SK-N-MC (cell line): ENCODE measurements at regions not wholly inside any gene's neighbourhood (a gene's known extent, or its start where the extent isn't known, plus 50 kb on each side); places are given as distances from the start of the nearest gene placed in this dataset.

ENCODE experiments used
- DNase-seq: peaks from one replicate; pipeline ENCODE4 v3.0.0-alpha.2; 2011; ENCODE audit warnings: low read depth, low spot score
- H3K27ac ChIP-seq: fragments of 200-600 bp; sonication (generic); 2 replicates; pipeline ENCODE4 v1.5.1; 2016; ENCODE audit warnings: mixed run types
- H3K36me3 ChIP-seq: fragments of 200-600 bp; sonication (generic); 2 replicates; pipeline ENCODE4 v1.6.1; 2017; ENCODE audit warnings: antibody characterized with exemption, low read length, mixed read lengths; ENCODE audit not compliant: insufficient read depth
- H3K4me3 ChIP-seq: fragments of 200-600 bp; sonication (generic); 2 replicates; pipeline ENCODE4 v1.5.1; 2016
- H3K9ac ChIP-seq: fragments of 200-600 bp; sonication (generic); 2 replicates; pipeline ENCODE4 v1.8.0; 2017; ENCODE audit warnings: mixed run types, mixed read lengths; ENCODE audit not compliant: insufficient read length
- H3K9me3 ChIP-seq: fragments of 200-600 bp; sonication (generic); 2 replicates; pipeline ENCODE4 v1.6.1; 2017; ENCODE audit warnings: low read depth, mild to moderate bottlenecking, antibody characterized with exemption, low read length, moderate library complexity, mixed read lengths
- EZH2 ChIP-seq: fragments of 200-600 bp; sonication (generic); IDR thresholded peaks from one replicate; pipeline ENCODE4 v1.6.1; 2017; ENCODE audit warnings: antibody characterized with exemption
- FOXP2 ChIP-seq: optimal IDR thresholded peaks from 2 replicates; pipeline ENCODE3; 2011; ENCODE audit warnings: mild to moderate bottlenecking, moderate library complexity; ENCODE audit not compliant: insufficient read depth; ENCODE audit errors: extremely low read length, control extremely low read depth
- POLR2AphosphoS5 ChIP-seq: IDR thresholded peaks from 2 replicates; pipeline ENCODE4 v1.6.1; 2012; ENCODE audit warnings: mild to moderate bottlenecking, low read depth, low read length, borderline replicate concordance

DNA sequence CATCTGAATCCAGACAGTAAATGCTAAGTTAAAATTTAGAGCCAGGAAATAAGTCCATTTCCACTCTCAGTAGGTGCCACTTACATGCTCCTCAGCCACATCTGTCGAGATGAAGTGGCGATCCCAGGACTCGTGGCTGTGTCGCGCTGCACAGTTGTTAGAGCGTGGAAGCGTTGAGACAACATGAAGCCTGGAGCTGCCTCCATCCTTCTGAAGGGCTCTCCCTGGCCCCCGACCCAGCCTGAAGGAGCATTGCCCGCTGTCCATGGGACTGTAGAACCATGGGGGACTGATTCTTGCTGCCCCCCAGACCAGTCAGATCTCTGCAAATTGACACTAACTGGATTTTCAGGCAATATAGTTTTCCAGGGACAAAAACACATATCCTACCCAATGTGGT lies 58.9 kb downstream of the IRX1 start:
- Histone ChIP-seq H3K36me3 (no peaks in the 10 kb centered on the region), H3K4me3 (no peak overlapping the region), H3K9me3 (no peaks in the 10 kb centered on the region), H3K27ac (no peak overlapping the region), H3K9ac (no peak overlapping the region)
- TF ChIP-seq POLR2AphosphoS5 (no peak), EZH2 (no peak), FOXP2 (no peak)
- DNase-seq = no peak

DNA sequence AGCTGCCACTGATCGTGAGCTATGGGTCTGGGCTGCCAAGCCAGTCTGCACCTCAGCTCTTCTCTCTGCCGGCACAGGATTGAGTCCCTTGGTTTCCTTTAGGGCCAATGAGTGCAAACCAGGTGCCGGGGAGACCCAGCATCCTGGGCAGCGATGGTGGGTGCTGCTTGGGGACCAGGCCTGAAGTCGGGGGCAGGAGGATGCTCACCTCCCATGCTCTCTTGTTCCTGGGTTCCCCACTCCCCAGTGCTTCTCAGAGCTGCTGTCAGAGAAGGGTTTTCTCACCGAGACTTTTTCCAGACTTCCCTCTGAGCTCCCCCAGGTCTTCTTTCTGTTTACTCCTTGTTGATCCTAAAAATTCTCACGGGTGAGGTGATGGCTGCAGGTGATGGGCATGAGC lies 61.2 kb downstream of the IRX1 start:
- no peak for TF ChIP-seq FOXP2
- TF ChIP-seq EZH2 = no peak
- no peak for TF ChIP-seq POLR2AphosphoS5
- Histone ChIP-seq H3K36me3 (no peaks in the 10 kb centered on the region), H3K9ac (no peak overlapping the region), H3K27ac (no peak overlapping the region), H3K9me3 (no peaks in the 10 kb centered on the region), H3K4me3 (no peak overlapping the region)
- DNase-seq = no peak

- TF ChIP-seq FOXP2 (no peak), EZH2 (no peak), POLR2AphosphoS5 (no peak)
- no peak for DNase-seq
- no peaks in the 10 kb centered on the region for H3K9me3 ChIP-seq
Observed at GRCh38 chr5:3657364-3658022, 61.9 kb downstream of the IRX1 start.

DNA sequence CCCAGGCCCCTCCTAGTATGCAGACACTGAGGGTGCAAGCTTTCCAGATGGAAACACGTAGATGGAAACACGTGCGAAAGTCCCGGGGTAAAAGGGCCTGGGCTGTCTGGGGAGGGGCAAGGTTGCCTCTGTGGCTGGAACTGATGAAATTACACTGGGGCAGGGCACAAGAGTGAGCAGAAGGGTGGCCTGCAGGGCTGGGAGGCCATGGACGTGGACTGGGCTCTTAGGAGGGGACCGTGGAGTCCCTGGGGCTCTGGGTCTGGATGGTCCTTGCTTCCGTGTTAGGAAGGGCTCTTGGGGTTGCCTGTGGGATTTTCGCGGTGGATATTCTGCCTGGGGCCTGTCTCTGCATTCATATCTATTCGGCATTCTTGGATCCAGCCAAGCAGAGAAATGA lies 63.3 kb downstream of the IRX1 start:
- Histone ChIP-seq H3K36me3 (no peaks in the 10 kb centered on the region), H3K9me3 (no peaks in the 10 kb centered on the region), H3K27ac (no peak overlapping the region), H3K4me3 (no peak overlapping the region), H3K9ac (no peak overlapping the region)
- no peak for DNase-seq
- no peak for TF ChIP-seq POLR2AphosphoS5
- no peak for TF ChIP-seq FOXP2
- TF ChIP-seq EZH2 = no peak

More at GRCh38 chr5:3657364-3658022, 61.9 kb downstream of the IRX1 start:
- Histone ChIP-seq H3K27ac (no peak overlapping the region), H3K4me3 (no peak overlapping the region), H3K9ac (no peak overlapping the region), H3K36me3 (no peaks in the 10 kb centered on the region)

DNA sequence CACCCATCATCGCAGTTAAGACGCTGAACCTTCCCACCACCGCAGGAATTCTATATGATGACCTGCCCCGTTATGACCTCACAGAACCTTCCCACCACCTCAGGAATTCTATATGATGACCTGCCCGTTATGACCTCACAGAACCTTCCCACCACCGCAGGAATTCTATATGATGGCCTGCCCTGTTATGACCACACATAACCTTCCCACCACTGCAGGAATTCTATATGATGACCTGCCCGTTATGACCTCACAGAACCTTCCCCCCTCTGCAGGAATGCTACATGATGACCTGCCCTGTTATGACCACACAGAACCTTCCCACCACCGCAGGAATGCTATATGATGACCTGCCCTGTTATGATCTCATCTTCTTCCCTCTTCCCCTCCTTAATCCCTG lies 64.3 kb downstream of the IRX1 start:
- TF ChIP-seq POLR2AphosphoS5 = no peak
- TF ChIP-seq EZH2 = no peak
- no peak for TF ChIP-seq FOXP2
- Histone ChIP-seq H3K27ac (no peak overlapping the region), H3K9me3 (no peaks in the 10 kb centered on the region), H3K36me3 (no peaks in the 10 kb centered on the region), H3K4me3 (no peak overlapping the region), H3K9ac (no peak overlapping the region)
- no peak for DNase-seq

DNA sequence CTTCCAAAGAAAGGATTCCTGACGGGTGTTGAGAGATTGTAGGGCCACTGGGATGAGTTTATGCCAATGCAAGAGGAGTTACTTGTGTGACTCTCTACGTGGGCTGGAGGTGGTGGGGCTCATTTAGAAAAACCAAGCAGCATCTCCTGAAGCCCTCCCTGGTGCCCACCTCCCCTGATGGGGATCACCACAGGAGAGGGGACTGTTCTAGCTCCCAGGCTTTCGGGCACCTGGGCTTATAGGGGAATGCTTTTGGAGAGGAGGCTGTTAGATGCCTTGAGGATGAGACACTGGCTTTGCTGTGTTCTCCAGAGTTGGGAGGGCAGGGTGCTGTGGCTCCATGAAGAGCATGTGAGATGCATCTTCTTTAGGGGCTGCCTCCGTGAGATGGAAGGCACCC lies 65.0 kb downstream of the IRX1 start:
- no peak overlapping the region for H3K4me3 ChIP-seq
- TF ChIP-seq POLR2AphosphoS5 = no peak
- TF ChIP-seq FOXP2 = no peak
- TF ChIP-seq EZH2 = no peak
- H3K27ac ChIP-seq = no peak overlapping the region
- no peak overlapping the region for H3K9ac ChIP-seq
- no peaks in the 10 kb centered on the region for H3K36me3 ChIP-seq
- no peaks in the 10 kb centered on the region for H3K9me3 ChIP-seq
- DNase-seq = no peak

DNA sequence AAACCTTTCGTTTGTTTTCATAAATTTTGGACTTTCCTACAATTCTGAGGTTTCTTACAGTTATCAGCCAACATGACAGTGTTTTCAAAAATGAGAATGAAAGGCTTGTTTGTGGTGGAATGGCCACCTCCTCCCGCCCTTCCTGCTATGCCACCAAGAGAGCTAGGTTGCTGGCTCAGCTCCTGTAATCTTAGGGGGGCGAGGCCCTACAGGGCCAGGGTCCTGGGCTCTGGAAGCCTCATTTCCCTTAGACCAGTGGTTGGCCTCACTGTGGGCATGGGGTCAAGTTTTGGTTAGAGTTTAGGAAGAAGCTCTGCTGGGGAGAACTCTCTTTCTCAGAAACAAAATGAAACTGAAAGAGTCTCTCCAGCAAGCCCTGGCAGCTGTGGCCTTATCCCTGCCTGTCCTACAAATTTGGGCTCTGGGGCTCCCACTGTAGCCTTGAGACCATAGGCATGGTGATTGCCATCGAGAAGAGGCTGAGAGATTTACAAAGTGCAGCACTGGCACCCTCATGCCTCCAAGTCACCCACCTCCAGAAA lies 66.2 kb downstream of the IRX1 start:
- TF ChIP-seq EZH2 (no peak), FOXP2 (no peak), POLR2AphosphoS5 (no peak)
- H3K9ac ChIP-seq = no peak overlapping the region
- H3K36me3 ChIP-seq = no peaks in the 10 kb centered on the region
- no peaks in the 10 kb centered on the region for H3K9me3 ChIP-seq
- no peak overlapping the region for H3K4me3 ChIP-seq
- H3K27ac ChIP-seq = no peak overlapping the region
- DNase-seq = no peak

- Histone ChIP-seq H3K36me3 (no peaks in the 10 kb centered on the region), H3K9ac (no peak overlapping the region), H3K4me3 (no peak overlapping the region), H3K9me3 (no peaks in the 10 kb centered on the region), H3K27ac (no peak overlapping the region)
- DNase-seq = no peak
- TF ChIP-seq EZH2 (no peak), POLR2AphosphoS5 (no peak), FOXP2 (no peak)
Observed at GRCh38 chr5:3662344-3662743, 66.7 kb downstream of the IRX1 start.

GRCh38 chr5:3671337-3671736 lies 75.7 kb downstream of the IRX1 start:
- H3K36me3 ChIP-seq = no peaks in the 10 kb centered on the region
- no peak for TF ChIP-seq POLR2AphosphoS5
- TF ChIP-seq EZH2 = no peak
- no peak for TF ChIP-seq FOXP2
- H3K27ac ChIP-seq = no peak overlapping the region
- H3K4me3 ChIP-seq = no peak overlapping the region
- H3K9ac ChIP-seq = no peak overlapping the region
- H3K9me3 ChIP-seq = no peaks in the 10 kb centered on the region
- DNase-seq = no peak
